ENCODE measurements at regions not wholly inside any gene's neighbourhood (a gene's known extent, or its start where the extent isn't known, plus 50 kb on each side); places are given as distances from the start of the nearest gene placed in this dataset.

- TF ChIP-seq CTCF (CRISPR knock-in tag; IDR thresholded peaks at IDR 0.05) (no peak), BRF2 (CRISPR knock-in tag; IDR thresholded peaks at IDR 0.05) (no peak), ZKSCAN1 (IDR thresholded peaks at IDR 0.05; ENCODE audit: low read length) (no peak), ZNF580 (CRISPR knock-in tag; IDR thresholded peaks at IDR 0.05; ENCODE audit: borderline replicate concordance, low read depth) (no peak), SP2 (CRISPR knock-in tag; IDR thresholded peaks at IDR 0.05) (no peak), CEBPG (CRISPR knock-in tag; IDR thresholded peaks at IDR 0.05) (no peak), TCF7 (IDR thresholded peaks at IDR 0.05; ENCODE audit: low read depth) (no peak), NR2F2 (IDR thresholded peaks at IDR 0.05; ENCODE audit: borderline replicate concordance, low read depth) (no peak), ZBTB26 (CRISPR knock-in tag; IDR thresholded peaks at IDR 0.05; ENCODE audit: borderline replicate concordance) (no peak)
Observed at GRCh38 chr12:107296681-107297089, 203.3 kb upstream of the CRY1 start.
